ENCODE measurements at regions not wholly inside any gene's neighbourhood (a gene's known extent, or its start where the extent isn't known, plus 50 kb on each side); places are given as distances from the start of the nearest gene placed in this dataset.

DNA sequence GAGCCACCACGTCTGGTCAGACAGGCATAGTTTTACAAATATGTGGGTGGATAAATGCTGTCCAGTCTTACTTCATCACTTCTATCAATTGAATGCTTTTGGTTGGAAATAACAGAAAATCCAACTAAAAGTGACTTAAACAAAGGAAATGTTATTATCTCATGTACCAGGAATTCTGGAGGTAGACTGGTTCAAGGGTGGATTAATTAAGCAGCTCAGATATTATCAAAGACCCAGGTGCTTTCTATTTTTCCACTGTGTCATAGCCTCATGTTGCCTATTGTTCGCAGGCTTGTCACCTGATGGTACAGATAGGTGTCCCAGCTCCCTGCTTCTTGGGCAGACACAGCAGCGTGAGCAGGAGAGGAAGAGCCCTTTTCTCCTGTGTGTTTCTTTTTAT lies 156.1 kb upstream of the CTBP2 start:
- Mint-ChIP-seq H3K27me3 (ENCODE audit: insufficient read depth, low read depth) (no peaks in the 10 kb centered on the region), H3K4me1 (peaks cover 5% of the 10 kb centered on the region), H3K36me3 (no peaks in the 10 kb centered on the region), H3K27ac (no peak overlapping the region), H3K4me3 (no peak overlapping the region), H3K9me3 (peaks cover 2% of the 10 kb centered on the region)
- Histone ChIP-seq H3K27me3 (no peaks in the 10 kb centered on the region), H3K27ac (no peak overlapping the region), H3K4me1 (no peaks in the 10 kb centered on the region), H3K36me3 (no peaks in the 10 kb centered on the region), H3F3A (ENCODE audit: low read depth) (no peaks in the 10 kb centered on the region), H3K9ac (no peak overlapping the region), H3K79me2 (ENCODE audit: low read depth) (no peaks in the 10 kb centered on the region), H2AFZ (replicated peaks) (no peak overlapping the region), H3K4me2 (no peak overlapping the region), H4K20me1 (ENCODE audit: low read depth) (no peaks in the 10 kb centered on the region), H3K4me3 (no peak overlapping the region), H3K9me3 (ENCODE audit: low read depth) (peaks cover 3% of the 10 kb centered on the region)
- TF ChIP-seq, protein P1, sequence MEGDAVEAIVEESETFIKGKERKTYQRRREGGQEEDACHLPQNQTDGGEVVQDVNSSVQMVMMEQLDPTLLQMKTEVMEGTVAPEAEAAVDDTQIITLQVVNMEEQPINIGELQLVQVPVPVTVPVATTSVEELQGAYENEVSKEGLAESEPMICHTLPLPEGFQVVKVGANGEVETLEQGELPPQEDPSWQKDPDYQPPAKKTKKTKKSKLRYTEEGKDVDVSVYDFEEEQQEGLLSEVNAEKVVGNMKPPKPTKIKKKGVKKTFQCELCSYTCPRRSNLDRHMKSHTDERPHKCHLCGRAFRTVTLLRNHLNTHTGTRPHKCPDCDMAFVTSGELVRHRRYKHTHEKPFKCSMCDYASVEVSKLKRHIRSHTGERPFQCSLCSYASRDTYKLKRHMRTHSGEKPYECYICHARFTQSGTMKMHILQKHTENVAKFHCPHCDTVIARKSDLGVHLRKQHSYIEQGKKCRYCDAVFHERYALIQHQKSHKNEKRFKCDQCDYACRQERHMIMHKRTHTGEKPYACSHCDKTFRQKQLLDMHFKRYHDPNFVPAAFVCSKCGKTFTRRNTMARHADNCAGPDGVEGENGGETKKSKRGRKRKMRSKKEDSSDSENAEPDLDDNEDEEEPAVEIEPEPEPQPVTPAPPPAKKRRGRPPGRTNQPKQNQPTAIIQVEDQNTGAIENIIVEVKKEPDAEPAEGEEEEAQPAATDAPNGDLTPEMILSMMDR (IDR thresholded peaks at IDR 0.05), result no peak
- TF ChIP-seq EZH2phosphoT487 (IDR thresholded peaks at IDR 0.05) (no peak), EZH2 (IDR thresholded peaks at IDR 0.05) (no peak)
- DNase-seq (ENCODE audit: low spot score), result no peak

- no peaks in the 10 kb centered on the region for H3K36me3 ChIP-seq
- no peaks in the 10 kb centered on the region for H3K79me2 ChIP-seq (ENCODE audit: low read depth)
- no peak overlapping the region for H3K4me3 Mint-ChIP-seq
- no peak for DNase-seq (ENCODE audit: low spot score)
- H3K9me3 ChIP-seq (ENCODE audit: low read depth), result no peaks in the 10 kb centered on the region
- no peak overlapping the region for H3K27ac Mint-ChIP-seq
- no peak overlapping the region for H3K9ac ChIP-seq
- no peaks in the 10 kb centered on the region for H3K4me1 ChIP-seq
- no peak overlapping the region for H3K4me3 ChIP-seq
- peaks cover 9% of the 10 kb centered on the region for H3K4me1 Mint-ChIP-seq
- no peaks in the 10 kb centered on the region for H3K27me3 Mint-ChIP-seq (ENCODE audit: insufficient read depth, low read depth)
- no peaks in the 10 kb centered on the region for H4K20me1 ChIP-seq (ENCODE audit: low read depth)
- no peaks in the 10 kb centered on the region for H3K27me3 ChIP-seq
- H3K36me3 Mint-ChIP-seq, result no peaks in the 10 kb centered on the region
- H3K4me2 ChIP-seq, result no peak overlapping the region
- TF ChIP-seq EZH2 (IDR thresholded peaks at IDR 0.05), result no peak
- no peak overlapping the region for H3K27ac ChIP-seq
- no peak overlapping the region for H2AFZ ChIP-seq (replicated peaks)
- H3K9me3 Mint-ChIP-seq, result no peaks in the 10 kb centered on the region
- no peaks in the 10 kb centered on the region for H3F3A ChIP-seq (ENCODE audit: low read depth)
These were observed 140.6 kb upstream of the CTBP2 start for GRCh38 chr10:125300937-125301336.

GRCh38 chr10:125299461-125299860 lies 139.1 kb upstream of the CTBP2 start:
- no peak for DNase-seq (ENCODE audit: low spot score)
- Mint-ChIP-seq H3K27ac (no peak overlapping the region), H3K9me3 (no peaks in the 10 kb centered on the region), H3K36me3 (no peaks in the 10 kb centered on the region), H3K27me3 (ENCODE audit: insufficient read depth, low read depth) (no peaks in the 10 kb centered on the region), H3K4me3 (no peak overlapping the region), H3K4me1 (peaks cover 9% of the 10 kb centered on the region)
- Histone ChIP-seq H3K27me3 (no peaks in the 10 kb centered on the region), H3K79me2 (ENCODE audit: low read depth) (no peaks in the 10 kb centered on the region), H3K9me3 (ENCODE audit: low read depth) (no peaks in the 10 kb centered on the region), H4K20me1 (ENCODE audit: low read depth) (no peaks in the 10 kb centered on the region), H3K4me2 (no peak overlapping the region), H3K36me3 (no peaks in the 10 kb centered on the region), H2AFZ (replicated peaks) (no peak overlapping the region), H3K4me3 (no peak overlapping the region), H3K4me1 (no peaks in the 10 kb centered on the region), H3F3A (ENCODE audit: low read depth) (no peaks in the 10 kb centered on the region), H3K27ac (no peak overlapping the region), H3K9ac (no peak overlapping the region)
- no peak for TF ChIP-seq EZH2 (IDR thresholded peaks at IDR 0.05)
- TF ChIP-seq EZH2phosphoT487 (IDR thresholded peaks at IDR 0.05), result no peak
- TF ChIP-seq, protein P1 (IDR thresholded peaks at IDR 0.05), result no peak

DNA sequence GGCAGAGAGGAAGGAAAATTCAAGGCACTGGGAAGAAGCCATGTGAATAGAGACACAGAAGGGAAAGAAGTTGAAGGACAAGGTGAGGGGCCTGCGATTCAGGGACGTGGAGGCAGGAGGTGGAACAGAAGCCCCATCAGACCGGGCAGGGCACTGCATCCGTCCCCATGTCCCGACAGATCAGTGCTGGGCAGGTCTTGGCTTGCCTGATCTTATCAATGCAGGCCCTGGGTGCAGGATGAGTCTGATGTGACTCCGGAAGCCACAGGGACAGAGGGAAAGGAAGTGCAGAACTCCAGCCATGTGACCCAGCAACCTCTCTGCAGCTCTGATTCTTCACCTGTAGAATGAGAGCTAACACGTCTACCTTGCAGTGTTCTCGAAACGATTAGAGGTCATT lies 136.2 kb upstream of the CTBP2 start:
- Histone ChIP-seq H3K27me3 (no peaks in the 10 kb centered on the region), H3K4me2 (no peak overlapping the region), H3K9ac (no peak overlapping the region), H2AFZ (replicated peaks) (no peak overlapping the region), H3K9me3 (ENCODE audit: low read depth) (no peaks in the 10 kb centered on the region), H3K4me3 (no peak overlapping the region), H4K20me1 (ENCODE audit: low read depth) (no peaks in the 10 kb centered on the region), H3K27ac (no peak overlapping the region), H3K79me2 (ENCODE audit: low read depth) (no peaks in the 10 kb centered on the region), H3F3A (ENCODE audit: low read depth) (no peaks in the 10 kb centered on the region), H3K36me3 (no peaks in the 10 kb centered on the region), H3K4me1 (no peaks in the 10 kb centered on the region)
- Mint-ChIP-seq H3K36me3 (no peaks in the 10 kb centered on the region), H3K27me3 (ENCODE audit: insufficient read depth, low read depth) (no peaks in the 10 kb centered on the region), H3K27ac (no peak overlapping the region), H3K4me1 (peaks cover 9% of the 10 kb centered on the region), H3K9me3 (no peaks in the 10 kb centered on the region), H3K4me3 (no peak overlapping the region)
- no peak for DNase-seq (ENCODE audit: low spot score)
- TF ChIP-seq EZH2phosphoT487 (IDR thresholded peaks at IDR 0.05) (no peak), EZH2 (IDR thresholded peaks at IDR 0.05) (no peak)
- TF ChIP-seq, protein P1 (IDR thresholded peaks at IDR 0.05), result no peak

Data from neural progenitor cell (in vitro differentiated cells).